Endothelial cell of umbilical vein (primary cell): ENCODE measurements at regions not wholly inside any gene's neighbourhood (a gene's known extent, or its start where the extent isn't known, plus 50 kb on each side); places are given as distances from the start of the nearest gene placed in this dataset.

ENCODE experiments used
- EZH2 ChIP-seq: IDR thresholded peaks from 2 replicates; pipeline ENCODE4 v1.6.1; 2012; ENCODE audit warnings: borderline replicate concordance, low read depth, mild to moderate bottlenecking, moderate library complexity, low read length, inconsistent platforms; ENCODE audit not compliant: severe bottlenecking
- FOS ChIP-seq: IDR thresholded peaks from 2 replicates; pipeline ENCODE4 v1.6.1; 2011; ENCODE audit warnings: mild to moderate bottlenecking, low read length, moderate library complexity, borderline replicate concordance; ENCODE audit not compliant: insufficient read depth
- GATA2 ChIP-seq: IDR thresholded peaks from 2 replicates; pipeline ENCODE4 v1.7.0; 2011; ENCODE audit warnings: low read depth, mild to moderate bottlenecking, moderate library complexity, mixed read lengths, low read length; ENCODE audit not compliant: insufficient read length, insufficient read depth
- JUN ChIP-seq: IDR thresholded peaks from 2 replicates; pipeline ENCODE4 v1.6.1; 2011; ENCODE audit warnings: borderline replicate concordance, low read depth; ENCODE audit not compliant: insufficient read length, insufficient read depth
- MYC ChIP-seq: IDR thresholded peaks from one replicate; pipeline ENCODE4 v1.6.1; 2011; ENCODE audit warnings: mild to moderate bottlenecking, low read depth, low read length
- POLR2A ChIP-seq: IDR thresholded peaks from 2 replicates; pipeline ENCODE4 v1.6.1; 2012; ENCODE audit warnings: low read depth, mild to moderate bottlenecking, control low read depth, low read length
- POLR2AphosphoS5 ChIP-seq: IDR thresholded peaks from 2 replicates; pipeline ENCODE4 v1.6.1; 2012; ENCODE audit warnings: low read depth, mild to moderate bottlenecking, control low read depth, low read length, moderate library complexity; ENCODE audit not compliant: insufficient read depth
- TF ChIP-seq, protein P1 (sequence below), 2 donors: IDR thresholded peaks; 1 replicate in 1 of 2; 2 replicates in 1 of 2; pipeline ENCODE4 v1.5.1; 2011; ENCODE audit warnings: low read length in 2 of 2, mild to moderate bottlenecking in 2 of 2, moderate library complexity in 2 of 2, control low read depth in 1 of 2, inconsistent platforms in 1 of 2, low read depth in 1 of 2; ENCODE audit not compliant: insufficient read depth in 1 of 2; ENCODE audit errors: extremely low read depth in 1 of 2
- TF ChIP-seq, protein P2 (sequence below): IDR thresholded peaks from 2 replicates; pipeline ENCODE4 v1.6.1; 2011; ENCODE audit not compliant: insufficient read depth, insufficient read length

DNA sequence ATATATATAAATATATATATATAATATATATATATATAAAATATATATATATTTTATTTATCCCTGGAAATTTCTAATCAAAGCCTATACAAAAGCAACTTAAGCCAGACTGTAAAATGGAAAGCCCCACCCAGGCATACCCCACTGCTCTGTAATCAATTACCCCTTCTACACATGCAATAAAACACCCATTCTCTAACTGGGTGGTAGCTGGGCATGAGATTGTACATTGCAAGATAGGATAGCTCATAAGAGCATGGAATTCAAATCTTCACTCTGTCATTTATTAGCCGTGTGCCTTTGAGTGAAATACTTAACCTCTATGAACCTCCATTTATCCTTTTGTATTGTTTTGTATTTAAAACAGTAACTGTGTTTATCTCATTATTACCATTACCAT lies 405.3 kb upstream of the SLC30A5 start:
- TF ChIP-seq, protein P1, sequence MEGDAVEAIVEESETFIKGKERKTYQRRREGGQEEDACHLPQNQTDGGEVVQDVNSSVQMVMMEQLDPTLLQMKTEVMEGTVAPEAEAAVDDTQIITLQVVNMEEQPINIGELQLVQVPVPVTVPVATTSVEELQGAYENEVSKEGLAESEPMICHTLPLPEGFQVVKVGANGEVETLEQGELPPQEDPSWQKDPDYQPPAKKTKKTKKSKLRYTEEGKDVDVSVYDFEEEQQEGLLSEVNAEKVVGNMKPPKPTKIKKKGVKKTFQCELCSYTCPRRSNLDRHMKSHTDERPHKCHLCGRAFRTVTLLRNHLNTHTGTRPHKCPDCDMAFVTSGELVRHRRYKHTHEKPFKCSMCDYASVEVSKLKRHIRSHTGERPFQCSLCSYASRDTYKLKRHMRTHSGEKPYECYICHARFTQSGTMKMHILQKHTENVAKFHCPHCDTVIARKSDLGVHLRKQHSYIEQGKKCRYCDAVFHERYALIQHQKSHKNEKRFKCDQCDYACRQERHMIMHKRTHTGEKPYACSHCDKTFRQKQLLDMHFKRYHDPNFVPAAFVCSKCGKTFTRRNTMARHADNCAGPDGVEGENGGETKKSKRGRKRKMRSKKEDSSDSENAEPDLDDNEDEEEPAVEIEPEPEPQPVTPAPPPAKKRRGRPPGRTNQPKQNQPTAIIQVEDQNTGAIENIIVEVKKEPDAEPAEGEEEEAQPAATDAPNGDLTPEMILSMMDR (IDR thresholded peaks at IDR 0.05; ENCODE audit: extremely low read depth in 1 of 2, insufficient read depth in 1 of 2, low read depth in 1 of 2, low read length in 2 of 2): no peak
- TF ChIP-seq POLR2A (no peak), EZH2 (no peak), GATA2 (no peak), POLR2AphosphoS5 (no peak), MYC (no peak), FOS (no peak), JUN (no peak)
- TF ChIP-seq, protein P2, sequence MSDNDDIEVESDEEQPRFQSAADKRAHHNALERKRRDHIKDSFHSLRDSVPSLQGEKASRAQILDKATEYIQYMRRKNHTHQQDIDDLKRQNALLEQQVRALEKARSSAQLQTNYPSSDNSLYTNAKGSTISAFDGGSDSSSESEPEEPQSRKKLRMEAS: no peak
